AG09309 (cell line): ENCODE measurements at regions not wholly inside any gene's neighbourhood (a gene's known extent, or its start where the extent isn't known, plus 50 kb on each side); places are given as distances from the start of the nearest gene placed in this dataset.

Experiments used
- DNase-seq: peaks from one replicate; pipeline ENCODE4 v3.0.0-alpha.2; 2010; ENCODE audit warnings: low read depth
- H3K4me3 ChIP-seq: 2 replicates; pipeline ENCODE4 v1.5.1; 2011; ENCODE audit warnings: mild to moderate bottlenecking, low read depth, low read length, moderate library complexity; ENCODE audit not compliant: control insufficient read depth
- TF ChIP-seq, protein P1 (sequence below): IDR thresholded peaks from 2 replicates; pipeline ENCODE4 v1.5.1; 2011; ENCODE audit warnings: mild to moderate bottlenecking, low read depth, low read length, inconsistent platforms; ENCODE audit not compliant: insufficient read depth, control insufficient read depth; ENCODE audit errors: missing control alignments

DNA sequence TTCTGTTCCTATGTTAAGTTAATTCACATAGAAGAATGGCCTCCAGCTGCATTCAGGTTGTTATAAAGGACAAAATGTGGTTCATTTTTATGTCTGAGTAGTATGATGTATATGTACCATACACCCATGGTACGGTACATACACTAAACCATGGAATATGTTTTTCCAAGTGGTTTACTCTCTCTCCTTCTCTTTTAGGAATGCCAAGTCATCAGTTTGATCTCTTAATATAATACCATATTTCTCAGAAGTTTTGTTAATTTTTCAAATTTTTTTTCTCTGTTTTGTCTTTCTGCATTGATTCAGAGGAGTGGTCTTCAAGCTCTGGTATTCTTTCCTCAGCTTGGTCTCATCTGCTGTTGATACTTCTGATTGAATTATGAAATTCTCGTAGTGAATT lies 230.9 kb downstream of the DSEL start:
- TF ChIP-seq, protein P1, sequence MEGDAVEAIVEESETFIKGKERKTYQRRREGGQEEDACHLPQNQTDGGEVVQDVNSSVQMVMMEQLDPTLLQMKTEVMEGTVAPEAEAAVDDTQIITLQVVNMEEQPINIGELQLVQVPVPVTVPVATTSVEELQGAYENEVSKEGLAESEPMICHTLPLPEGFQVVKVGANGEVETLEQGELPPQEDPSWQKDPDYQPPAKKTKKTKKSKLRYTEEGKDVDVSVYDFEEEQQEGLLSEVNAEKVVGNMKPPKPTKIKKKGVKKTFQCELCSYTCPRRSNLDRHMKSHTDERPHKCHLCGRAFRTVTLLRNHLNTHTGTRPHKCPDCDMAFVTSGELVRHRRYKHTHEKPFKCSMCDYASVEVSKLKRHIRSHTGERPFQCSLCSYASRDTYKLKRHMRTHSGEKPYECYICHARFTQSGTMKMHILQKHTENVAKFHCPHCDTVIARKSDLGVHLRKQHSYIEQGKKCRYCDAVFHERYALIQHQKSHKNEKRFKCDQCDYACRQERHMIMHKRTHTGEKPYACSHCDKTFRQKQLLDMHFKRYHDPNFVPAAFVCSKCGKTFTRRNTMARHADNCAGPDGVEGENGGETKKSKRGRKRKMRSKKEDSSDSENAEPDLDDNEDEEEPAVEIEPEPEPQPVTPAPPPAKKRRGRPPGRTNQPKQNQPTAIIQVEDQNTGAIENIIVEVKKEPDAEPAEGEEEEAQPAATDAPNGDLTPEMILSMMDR = no peak
- DNase-seq = no peak
- H3K4me3 ChIP-seq = no peak overlapping the region

DNA sequence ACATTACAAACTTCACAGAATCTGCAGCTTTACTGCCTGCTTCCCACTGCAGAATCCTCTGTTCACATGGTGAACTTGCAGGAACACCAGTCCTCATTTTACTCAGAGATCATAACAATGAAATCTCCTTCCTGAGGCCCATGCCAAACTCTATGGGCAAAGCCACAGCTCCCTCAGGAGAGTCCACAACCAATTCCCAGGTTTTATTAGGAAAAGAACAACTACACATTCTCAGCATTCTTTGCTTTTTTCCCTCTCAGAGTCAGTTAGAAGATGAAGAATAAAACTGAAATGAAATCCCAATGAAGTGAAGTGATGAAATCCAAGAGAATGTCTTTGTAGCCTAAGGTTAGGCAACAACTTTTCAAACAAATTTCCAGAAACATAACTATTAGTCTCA lies 233.7 kb downstream of the DSEL start:
- H3K4me3 ChIP-seq = no peak overlapping the region
- TF ChIP-seq, protein P1 = no peak
- DNase-seq = peak; percentile 44

DNA sequence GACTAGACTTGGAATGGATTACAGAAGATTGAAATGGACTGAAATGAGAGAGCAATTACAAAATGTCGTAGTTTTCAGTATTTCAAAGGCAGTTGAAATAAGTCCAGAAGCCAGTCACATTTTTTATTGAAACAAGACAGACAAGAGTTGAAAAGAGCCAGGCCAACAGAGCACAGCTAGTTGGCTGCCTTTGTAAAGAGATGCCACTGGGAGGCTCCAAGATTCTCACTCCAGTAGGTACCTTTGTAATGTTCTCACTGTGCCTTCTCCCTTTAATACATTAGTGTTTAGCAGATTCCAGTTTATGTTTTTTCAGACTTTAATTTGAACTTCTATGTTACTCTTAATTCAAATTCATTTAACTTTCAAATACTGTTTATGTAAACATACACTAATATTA lies 234.8 kb downstream of the DSEL start:
- no peak for DNase-seq
- no peak overlapping the region for H3K4me3 ChIP-seq

DNA sequence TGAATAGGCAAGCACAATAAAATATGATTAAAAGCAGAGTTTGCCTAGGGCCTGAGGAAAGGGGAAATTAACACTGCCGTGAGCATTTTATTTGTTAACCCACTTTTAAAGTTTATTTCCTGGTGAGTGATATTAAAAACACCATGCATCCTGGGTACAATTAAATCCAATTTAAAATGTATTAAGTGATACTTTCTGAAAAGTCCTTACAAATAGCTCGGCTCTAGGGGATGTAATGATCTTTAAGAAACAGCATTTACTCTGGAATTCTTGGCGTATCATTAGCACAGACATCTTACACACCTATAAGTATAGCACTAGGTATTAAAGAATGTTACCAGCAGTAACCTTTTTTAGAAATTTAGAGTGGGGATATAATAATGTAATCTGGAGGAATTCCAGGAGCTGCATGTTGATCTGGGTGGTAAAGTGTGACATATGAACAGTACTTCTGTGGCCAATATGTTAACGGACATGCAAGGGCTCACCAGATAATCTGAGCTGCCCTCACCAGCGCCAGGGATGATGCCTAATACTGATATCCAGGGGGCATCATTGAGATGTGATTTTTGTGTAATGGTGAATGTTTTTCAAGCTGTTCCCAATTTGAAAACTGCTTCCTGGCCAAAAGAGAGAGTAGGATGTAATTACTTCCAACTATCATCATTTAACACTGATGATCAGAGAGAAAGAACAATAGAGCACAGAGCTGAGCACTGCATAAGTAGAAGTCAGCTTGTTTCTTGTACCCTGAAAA lies 235.9 kb downstream of the DSEL start:
- no peak for DNase-seq
- TF ChIP-seq, protein P1 = no peak
- H3K4me3 ChIP-seq = no peak overlapping the region

More for the DNA sequence above, 234.8 kb downstream of the DSEL start:
- TF ChIP-seq, protein P1 = no peak

DNA sequence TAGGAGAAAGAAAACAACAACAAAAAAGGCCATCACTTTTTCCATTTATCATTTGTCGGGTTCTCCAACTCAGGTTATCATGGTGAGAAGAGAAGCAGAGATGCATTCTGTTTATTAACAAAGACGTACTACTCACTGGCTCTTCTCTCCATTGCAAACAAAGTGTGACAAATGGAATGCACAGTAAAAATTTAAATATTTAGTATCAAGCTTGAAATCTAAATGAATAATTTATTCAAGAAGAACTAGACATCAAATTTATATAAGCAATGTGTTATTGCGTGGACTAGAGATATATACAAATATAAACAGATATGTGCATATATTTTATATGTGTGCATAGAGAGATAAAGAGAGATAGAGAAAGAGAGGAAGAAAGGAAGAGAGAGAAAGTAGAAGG lies 236.5 kb downstream of the DSEL start:
- TF ChIP-seq, protein P1 = no peak
- no peak for DNase-seq
- no peak overlapping the region for H3K4me3 ChIP-seq

DNA sequence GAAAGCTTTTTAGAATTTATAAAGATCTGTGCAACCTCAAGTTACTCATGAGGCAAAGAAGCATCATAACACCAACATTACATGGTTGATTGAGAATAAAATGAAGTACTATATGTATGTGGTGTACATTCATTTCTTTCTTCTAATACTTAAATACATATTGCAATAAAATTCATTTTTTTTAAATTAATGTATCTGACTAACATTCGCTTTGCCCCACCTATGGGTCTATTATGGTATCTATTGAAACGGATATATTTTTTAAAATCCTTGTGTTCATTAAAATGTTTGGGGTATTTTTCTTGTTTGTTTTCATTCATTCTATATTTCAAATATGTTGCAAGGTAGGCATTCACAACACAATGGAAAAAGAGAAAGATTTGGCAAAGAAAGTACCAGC lies 237.5 kb downstream of the DSEL start:
- TF ChIP-seq, protein P1 = no peak
- no peak overlapping the region for H3K4me3 ChIP-seq
- no peak for DNase-seq
